NOMO-1 treated with dmso at 0.1 percent for 144 hours (cell line): ENCODE measurements at regions not wholly inside any gene's neighbourhood (a gene's known extent, or its start where the extent isn't known, plus 50 kb on each side); places are given as distances from the start of the nearest gene placed in this dataset.
"Not testable (repeated sequence)": the region's sequence is repeated elsewhere in the genome, so short reads cannot be mapped to it uniquely, and the experiment has no call there.

Experiments
- DNase-seq: peaks from one replicate; lab custom pipeline; 2025; ENCODE audit not compliant: unreplicated experiment; lab: John Stamatoyannopoulos, UW

GRCh38 chr14:83583201-83583600 lies 1946.7 kb upstream of the FLRT2 start:
- DNase-seq: no peak

- no peak for DNase-seq
Measured at GRCh38 chr14:83594874-83595273, 1935.1 kb upstream of the FLRT2 start.

- DNase-seq: no peak
Measured at GRCh38 chr14:83607682-83608081, 1922.3 kb upstream of the FLRT2 start.

- no peak for DNase-seq
Measured at GRCh38 chr14:83611491-83611890, 1918.5 kb upstream of the FLRT2 start.

DNA sequence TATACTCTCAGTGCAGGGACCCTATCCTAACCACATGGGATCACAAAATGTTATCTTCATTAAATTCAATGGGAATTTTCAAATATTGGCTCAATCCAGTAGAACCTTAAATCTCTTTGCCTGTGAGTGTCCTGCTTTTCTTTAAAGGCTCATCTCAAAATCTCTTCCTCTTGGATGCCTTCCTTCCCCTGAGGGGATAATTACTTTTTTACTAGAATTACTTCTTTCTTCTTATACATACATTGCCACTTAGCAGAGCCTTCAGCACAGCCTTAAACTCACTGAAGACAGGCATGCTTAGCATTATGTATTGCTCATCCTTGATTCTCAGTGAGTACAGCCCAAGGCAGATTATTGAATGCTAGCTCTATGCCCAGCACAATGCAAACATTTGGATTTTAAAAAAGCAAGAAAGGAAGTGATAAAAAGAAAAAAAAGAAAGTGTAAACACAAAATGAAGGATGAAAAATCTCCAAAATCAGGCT lies 1918.0 kb upstream of the FLRT2 start:
- no peak for DNase-seq

- DNase-seq: no peak
Measured at GRCh38 chr14:83614956-83615355, 1915.0 kb upstream of the FLRT2 start.

GRCh38 chr14:83624541-83624940 lies 1905.4 kb upstream of the FLRT2 start:
- DNase-seq: no peak

- DNase-seq: peak; percentile 93
Measured at GRCh38 chr14:83632375-83632774, 1897.6 kb upstream of the FLRT2 start.

- DNase-seq: no peak
Measured at GRCh38 chr14:83638748-83639504, 1891.0 kb upstream of the FLRT2 start.

DNA sequence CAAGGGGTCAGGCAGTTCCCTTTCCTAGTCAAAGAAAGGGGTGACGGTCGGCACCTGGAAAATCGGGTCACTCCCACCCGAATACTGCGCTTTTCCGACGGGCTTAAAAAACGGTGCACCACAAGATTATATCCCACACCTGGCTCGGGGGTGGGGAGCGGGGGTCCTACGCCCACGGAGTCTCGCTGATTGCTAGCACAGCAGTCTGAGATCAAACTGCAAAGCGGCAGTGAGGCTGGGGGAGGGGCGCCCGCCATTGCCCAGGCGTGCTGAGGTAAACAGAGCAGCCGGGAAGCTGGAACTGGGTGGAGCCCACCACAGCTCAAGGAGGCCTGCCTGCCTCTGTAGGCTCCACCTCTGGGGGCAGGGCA lies 1890.5 kb upstream of the FLRT2 start:
- DNase-seq: not testable (repeated sequence)

DNA sequence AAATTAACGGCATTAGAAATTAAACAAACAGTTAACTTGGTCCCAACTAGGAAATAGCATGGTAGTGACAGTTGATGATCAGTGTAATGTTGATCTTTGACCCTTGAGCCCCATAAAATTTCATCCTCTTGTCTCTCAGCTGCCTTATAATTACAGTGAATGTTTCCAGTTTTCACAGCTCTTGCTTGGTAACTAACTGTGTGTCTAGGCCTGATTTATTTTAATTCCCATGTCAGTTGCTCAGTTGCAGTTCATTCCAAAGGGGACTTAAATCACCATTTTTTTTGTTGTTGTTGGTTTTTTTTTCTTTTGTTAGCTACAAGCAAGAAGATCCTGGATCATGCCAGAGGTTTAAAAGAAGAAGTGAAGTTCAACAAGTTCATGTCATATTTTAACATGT lies 1883.7 kb upstream of the FLRT2 start:
- no peak for DNase-seq

- no peak for DNase-seq
Measured at GRCh38 chr14:83660597-83660996, 1869.3 kb upstream of the FLRT2 start.

- DNase-seq: peak; percentile 13
Measured at GRCh38 chr14:83664389-83664788, 1865.6 kb upstream of the FLRT2 start.

DNA sequence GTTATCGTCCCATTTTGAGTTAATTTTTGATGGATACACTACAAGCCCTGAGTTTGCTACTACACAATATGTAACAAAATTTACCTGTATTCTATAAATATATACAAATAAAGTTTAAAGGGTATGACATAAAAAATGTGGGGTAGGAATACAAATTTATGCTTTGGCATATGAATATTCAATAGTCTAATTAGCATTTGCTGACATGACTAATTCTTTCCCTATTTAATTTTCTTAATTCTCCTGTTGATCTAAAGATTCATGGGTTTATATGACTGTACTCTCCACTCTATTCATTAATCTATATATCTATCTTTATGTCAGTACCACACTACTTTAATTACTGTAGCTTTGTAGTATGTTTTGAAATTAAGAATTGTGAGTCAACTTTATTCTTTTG lies 1840.7 kb upstream of the FLRT2 start:
- no peak for DNase-seq

GRCh38 chr14:83697099-83697498 lies 1832.8 kb upstream of the FLRT2 start:
- DNase-seq: no peak

DNA sequence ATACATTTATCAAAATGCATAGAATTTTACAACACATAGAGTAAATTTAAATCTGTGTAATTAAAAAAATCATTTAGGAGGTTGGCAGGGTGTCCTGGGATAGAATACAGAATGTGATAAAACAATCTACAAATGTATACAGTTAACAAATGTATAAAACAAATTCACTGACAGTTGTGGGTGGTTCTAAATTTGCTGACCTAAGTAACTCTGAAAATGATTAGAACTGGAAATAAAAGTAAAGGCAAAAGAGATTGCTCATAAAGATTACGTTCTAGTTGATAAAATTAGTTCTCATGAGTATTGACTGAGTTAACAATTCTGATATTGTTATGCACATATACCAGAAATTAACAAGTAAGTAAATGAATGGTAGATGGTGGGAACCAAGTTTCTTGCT lies 1827.3 kb upstream of the FLRT2 start:
- DNase-seq: no peak

- DNase-seq: no peak
Measured at GRCh38 chr14:83706231-83706954, 1823.6 kb upstream of the FLRT2 start.

- no peak for DNase-seq
Measured at GRCh38 chr14:83707056-83707455, 1822.9 kb upstream of the FLRT2 start.

DNA sequence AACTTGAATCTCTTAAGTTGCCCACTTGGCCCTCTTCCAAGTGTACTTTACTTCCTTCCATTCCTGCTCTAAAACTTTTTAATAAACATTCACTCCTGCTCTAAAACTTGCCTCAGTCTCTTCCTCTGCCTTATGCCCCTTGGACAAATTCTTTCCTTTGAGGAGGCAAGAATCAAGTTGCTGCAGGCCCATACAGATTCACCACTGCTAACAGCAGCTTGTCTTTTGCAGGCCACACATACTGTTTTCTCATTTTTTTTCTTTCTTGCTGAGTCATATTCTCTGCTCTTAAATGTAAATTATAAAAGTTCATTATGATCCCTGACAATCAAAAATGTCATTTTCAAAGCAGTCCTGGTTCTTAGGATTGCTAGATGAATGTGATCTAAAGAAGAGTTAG lies 1820.8 kb upstream of the FLRT2 start:
- no peak for DNase-seq

GRCh38 chr14:83711046-83711445 lies 1818.9 kb upstream of the FLRT2 start:
- DNase-seq: no peak

DNA sequence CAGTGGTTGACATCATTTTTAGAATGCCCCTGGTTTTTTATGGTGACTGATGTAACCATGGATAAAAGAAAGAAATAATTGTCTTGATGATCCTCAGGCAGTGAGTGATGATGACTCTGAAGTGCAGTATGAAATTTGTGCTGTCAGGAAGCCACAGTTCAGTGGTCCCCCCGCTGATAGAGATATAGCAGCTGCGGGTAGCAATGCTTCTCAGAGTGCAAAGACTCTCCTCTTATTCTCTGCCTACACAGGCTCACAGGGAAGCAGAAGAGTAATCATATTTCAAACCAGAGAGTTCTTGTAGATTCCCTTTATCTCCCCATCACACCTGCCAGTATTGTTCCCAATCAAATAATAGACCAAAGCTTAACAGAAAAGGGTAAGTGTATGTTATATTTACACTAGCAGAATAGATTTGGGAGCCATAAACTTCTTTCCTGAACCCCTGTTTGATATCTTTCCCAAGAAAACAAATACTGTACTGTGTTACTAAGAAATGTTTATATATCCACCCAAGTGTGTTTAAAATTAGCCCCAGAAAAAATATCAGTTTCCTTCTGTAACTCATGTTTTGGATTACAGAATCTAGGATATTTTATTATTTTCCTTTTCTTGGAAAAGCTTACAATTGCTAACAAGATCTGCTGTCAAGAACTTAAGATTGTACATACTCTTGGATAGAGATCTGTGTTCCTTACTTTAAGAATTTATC lies 1817.4 kb upstream of the FLRT2 start:
- DNase-seq: no peak

- no peak for DNase-seq
Measured at GRCh38 chr14:83713732-83714131, 1816.2 kb upstream of the FLRT2 start.
